Gastroesophageal sphincter (tissue), 4 donors: ENCODE measurements at regions not wholly inside any gene's neighbourhood (a gene's known extent, or its start where the extent isn't known, plus 50 kb on each side); places are given as distances from the start of the nearest gene placed in this dataset.

Source experiments
- ATAC-seq: fragments of 150-250 bp; one replicate; pipeline ENCODE4 v1.9.1; 2016; ENCODE audit warnings: mild to moderate bottlenecking, moderate library complexity
- H3K27ac ChIP-seq, 4 donors: fragments of 200-600 bp; sonication (generic) in 3 of 4; 1 replicate in 3 of 4; 2 replicates in 1 of 4; pipeline ENCODE4 v1.5.1; 2016 to 2019
- H3K27me3 ChIP-seq: fragments of 200-600 bp; sonication (generic); one replicate; pipeline ENCODE4 v1.5.1; 2019
- H3K36me3 ChIP-seq, 2 donors: fragments of 200-600 bp; sonication (generic); one replicate each; pipeline ENCODE4 v1.5.1; 2019; ENCODE audit warnings: control low read depth in 1 of 2
- H3K4me1 ChIP-seq, 3 donors: fragments of 200-600 bp; sonication (generic); 1 replicate in 2 of 3; 2 replicates in 1 of 3; pipeline ENCODE4 v1.5.1; 2016 to 2019; ENCODE audit warnings: control low read depth in 2 of 3
- H3K4me3 ChIP-seq, 2 donors: fragments of 200-600 bp; sonication (generic); one replicate each; pipeline ENCODE4 v1.5.1; 2019; ENCODE audit warnings: mild to moderate bottlenecking in 1 of 2, moderate library complexity in 1 of 2
- H3K9me3 ChIP-seq, 3 donors: fragments of 200-600 bp; sonication (generic); one replicate each; pipeline ENCODE4 v1.5.1; 2017 to 2019; ENCODE audit warnings: control low read depth in 2 of 3
- EP300 ChIP-seq: sonication (generic); formaldehyde crosslinking; IDR thresholded peaks from one replicate; pipeline ENCODE4 v1.6.1; 2017; ENCODE audit warnings: antibody characterized with exemption, mild to moderate bottlenecking
- POLR2A ChIP-seq, 2 donors: fragments of 450-650 bp; IDR thresholded peaks; one replicate each; pipeline ENCODE4 v1.6.1; 2017; ENCODE audit warnings: antibody characterized with exemption in 2 of 2, mild to moderate bottlenecking in 2 of 2, moderate library complexity in 1 of 2
- POLR2AphosphoS5 ChIP-seq: sonication (generic); formaldehyde crosslinking; IDR thresholded peaks from one replicate; pipeline ENCODE4 v1.6.1; 2017; ENCODE audit warnings: antibody characterized with exemption
- WGBS, 2 donors: methylation state at CpG; one replicate each; pipeline ENCODE4 v1.1.5; 2018; ENCODE audit warnings: low coverage in 1 of 2; 5-methylcytosine and 5-hydroxymethylcytosine counted together
- TF ChIP-seq, protein P1 (sequence below), 4 experiments: fragments of 200-600 bp in 2 of 4; fragments of 450-650 bp in 2 of 4; sonication (generic) in 1 of 4; IDR thresholded peaks; one replicate each; pipeline ENCODE4 v1.5.1; 2017 to 2019; ENCODE audit warnings: antibody characterized with exemption in 4 of 4, mild to moderate bottlenecking in 2 of 4, moderate library complexity in 2 of 4

- TF ChIP-seq POLR2A (IDR thresholded peaks at IDR 0.05) (no peak), EP300 (no peak), POLR2AphosphoS5 (no peak)
- TF ChIP-seq, protein P1, sequence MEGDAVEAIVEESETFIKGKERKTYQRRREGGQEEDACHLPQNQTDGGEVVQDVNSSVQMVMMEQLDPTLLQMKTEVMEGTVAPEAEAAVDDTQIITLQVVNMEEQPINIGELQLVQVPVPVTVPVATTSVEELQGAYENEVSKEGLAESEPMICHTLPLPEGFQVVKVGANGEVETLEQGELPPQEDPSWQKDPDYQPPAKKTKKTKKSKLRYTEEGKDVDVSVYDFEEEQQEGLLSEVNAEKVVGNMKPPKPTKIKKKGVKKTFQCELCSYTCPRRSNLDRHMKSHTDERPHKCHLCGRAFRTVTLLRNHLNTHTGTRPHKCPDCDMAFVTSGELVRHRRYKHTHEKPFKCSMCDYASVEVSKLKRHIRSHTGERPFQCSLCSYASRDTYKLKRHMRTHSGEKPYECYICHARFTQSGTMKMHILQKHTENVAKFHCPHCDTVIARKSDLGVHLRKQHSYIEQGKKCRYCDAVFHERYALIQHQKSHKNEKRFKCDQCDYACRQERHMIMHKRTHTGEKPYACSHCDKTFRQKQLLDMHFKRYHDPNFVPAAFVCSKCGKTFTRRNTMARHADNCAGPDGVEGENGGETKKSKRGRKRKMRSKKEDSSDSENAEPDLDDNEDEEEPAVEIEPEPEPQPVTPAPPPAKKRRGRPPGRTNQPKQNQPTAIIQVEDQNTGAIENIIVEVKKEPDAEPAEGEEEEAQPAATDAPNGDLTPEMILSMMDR (IDR thresholded peaks at IDR 0.05) = no peak
- no peak overlapping the region for H3K27ac ChIP-seq
- no peak overlapping the region for H3K4me3 ChIP-seq
- no peaks in the 10 kb centered on the region for H3K9me3 ChIP-seq
- 70 to 71% methylated on average over 2 to 4 of the region's 4 CpGs for WGBS, 2 donors
- H3K36me3 ChIP-seq = no peaks in the 10 kb centered on the region
- no peaks in the 10 kb centered on the region for H3K4me1 ChIP-seq
- peaks cover 73% of the 10 kb centered on the region for H3K27me3 ChIP-seq
- ATAC-seq = no peak
These were observed 132.9 kb upstream of the GJB5 start for GRCh38 chr1:34621916-34622315.

GRCh38 chr1:34625521-34626015 is 129.3 kb upstream of the GJB5 start:
- Histone ChIP-seq H3K4me3 (no peak overlapping the region), H3K4me1 (no peaks in the 10 kb centered on the region), H3K36me3 (no peaks in the 10 kb centered on the region), H3K27ac (no peak overlapping the region), H3K9me3 (no peaks in the 10 kb centered on the region), H3K27me3 (peaks cover 43% of the 10 kb centered on the region)
- ATAC-seq = no peak
- TF ChIP-seq POLR2A (IDR thresholded peaks at IDR 0.05) = no peak
- 62 to 67% methylated on average over 5 to 6 of the region's 6 CpGs for WGBS, 2 donors

- H3K9me3 ChIP-seq = no peaks in the 10 kb centered on the region
- peaks cover 27% of the 10 kb centered on the region for H3K27me3 ChIP-seq
- H3K4me3 ChIP-seq = no peak overlapping the region
- no peak overlapping the region for H3K27ac ChIP-seq
- H3K36me3 ChIP-seq = no peaks in the 10 kb centered on the region
- TF ChIP-seq, protein P1 (IDR thresholded peaks at IDR 0.05) = no peak
- TF ChIP-seq EP300 = no peak
- TF ChIP-seq POLR2AphosphoS5 = no peak
- TF ChIP-seq POLR2A (IDR thresholded peaks at IDR 0.05) = no peak
- WGBS, 2 donors = 67 to 76% methylated on average over 7 to 9 of the region's 10 CpGs
- ATAC-seq = no peak
- H3K4me1 ChIP-seq = no peaks in the 10 kb centered on the region
These were observed 127.2 kb upstream of the GJB5 start for GRCh38 chr1:34627465-34628240.

GRCh38 chr1:34631126-34631525 is 123.7 kb upstream of the GJB5 start:
- H3K36me3 ChIP-seq = no peaks in the 10 kb centered on the region
- WGBS, 2 donors = 72 to 94% methylated on average over 2 of the region's 2 CpGs

DNA sequence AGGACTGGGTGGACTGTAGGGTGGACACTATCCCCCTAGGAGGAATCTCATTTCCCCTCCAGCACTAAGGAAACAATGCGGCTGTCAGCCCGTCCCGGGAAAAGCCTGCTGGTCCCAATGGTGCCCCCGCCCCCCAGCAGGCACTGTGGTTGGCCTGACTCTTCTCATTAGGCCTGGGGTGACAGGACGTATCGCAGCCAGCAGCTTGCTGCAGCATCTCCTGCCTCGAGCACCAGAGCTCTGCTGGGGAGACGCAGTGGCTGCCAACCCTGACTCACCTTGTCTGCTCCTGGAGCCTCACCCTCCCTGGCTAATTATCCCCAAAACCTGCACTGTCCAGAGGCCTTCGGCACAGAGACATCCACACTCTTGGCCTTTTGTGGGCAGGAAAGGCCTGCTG is 115.1 kb upstream of the GJB5 start:
- H3K4me3 ChIP-seq = no peak overlapping the region
- 33% methylated on average over 1 of the region's 9 CpGs; no CpG with 5 or more reads in 1 of the 2 donors for WGBS, 2 donors
- no peaks in the 10 kb centered on the region for H3K4me1 ChIP-seq
- H3K27me3 ChIP-seq = no peaks in the 10 kb centered on the region
- TF ChIP-seq, protein P1 (IDR thresholded peaks at IDR 0.05) = no peak
- no peak for TF ChIP-seq POLR2A (IDR thresholded peaks at IDR 0.05)
- TF ChIP-seq POLR2AphosphoS5 = no peak
- TF ChIP-seq EP300 = no peak
- no peaks in the 10 kb centered on the region for H3K9me3 ChIP-seq
- ATAC-seq = no peak
- H3K36me3 ChIP-seq = no peaks in the 10 kb centered on the region
- no peak overlapping the region for H3K27ac ChIP-seq

More at GRCh38 chr1:34631126-34631525, 123.7 kb upstream of the GJB5 start:
- Histone ChIP-seq H3K27ac (no peak overlapping the region), H3K4me3 (no peak overlapping the region), H3K27me3 (no peaks in the 10 kb centered on the region), H3K4me1 (no peaks in the 10 kb centered on the region), H3K9me3 (no peaks in the 10 kb centered on the region)
- no peak for TF ChIP-seq POLR2A (IDR thresholded peaks at IDR 0.05)
- TF ChIP-seq, protein P1 (IDR thresholded peaks at IDR 0.05) = no peak
- no peak for TF ChIP-seq POLR2AphosphoS5
- no peak for TF ChIP-seq EP300
- ATAC-seq = no peak
